ENCODE measurements at regions not wholly inside any gene's neighbourhood (a gene's known extent, or its start where the extent isn't known, plus 50 kb on each side); places are given as distances from the start of the nearest gene placed in this dataset.

DNA sequence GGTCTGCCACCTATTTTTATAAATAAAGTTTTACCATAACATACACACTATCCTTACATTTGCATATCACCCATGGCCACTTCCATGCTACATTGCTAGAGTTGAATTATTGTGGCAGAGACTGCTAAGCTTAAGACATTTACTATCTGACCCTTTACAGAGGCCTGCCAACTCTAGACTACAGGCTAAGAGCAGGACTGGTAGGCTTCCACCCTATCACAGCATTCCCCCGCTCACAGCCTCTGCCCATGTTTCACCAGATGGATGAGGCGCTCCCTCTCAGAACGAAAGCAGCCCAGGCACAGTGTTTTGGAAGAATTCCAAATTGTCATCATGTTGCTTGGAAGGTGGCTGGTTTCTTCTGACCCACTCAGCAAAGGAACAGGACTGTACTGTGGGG lies 91.7 kb upstream of the SLC35G4 start:
- Histone ChIP-seq H3K27ac (ENCODE audit: low read depth in 1 of 2, low read length in 2 of 2) (no peak overlapping the region), H3K36me3 (ENCODE audit: insufficient read depth, low read length) (no peaks in the 10 kb centered on the region), H3K4me1 (ENCODE audit: insufficient read depth, low read length) (no peaks in the 10 kb centered on the region), H3K4me3 (ENCODE audit: low read length) (no peak overlapping the region), H3K27me3 (ENCODE audit: control insufficient read depth in 1 of 2, insufficient read depth in 2 of 2, low read length in 2 of 2) (no peaks in the 10 kb centered on the region), H3K9me3 (ENCODE audit: control insufficient read depth in 1 of 2, insufficient read depth in 1 of 2, low read length in 2 of 2) (no peaks in the 10 kb centered on the region)
- H3K27ac Mint-ChIP-seq = no peak overlapping the region
- H3K4me1 Mint-ChIP-seq (ENCODE audit: low read depth) = no peaks in the 10 kb centered on the region
- DNase-seq (no peak), ATAC-seq (ENCODE audit: poor library complexity) (no peak)
- no peaks in the 10 kb centered on the region for H3K36me3 Mint-ChIP-seq (ENCODE audit: low read depth)
- CTCF ChIA-PET = no interaction called here
- intact Hi-C loops (cut with DNase I, micrococcal nuclease) = no loop called here
- TF ChIP-seq, protein P1, sequence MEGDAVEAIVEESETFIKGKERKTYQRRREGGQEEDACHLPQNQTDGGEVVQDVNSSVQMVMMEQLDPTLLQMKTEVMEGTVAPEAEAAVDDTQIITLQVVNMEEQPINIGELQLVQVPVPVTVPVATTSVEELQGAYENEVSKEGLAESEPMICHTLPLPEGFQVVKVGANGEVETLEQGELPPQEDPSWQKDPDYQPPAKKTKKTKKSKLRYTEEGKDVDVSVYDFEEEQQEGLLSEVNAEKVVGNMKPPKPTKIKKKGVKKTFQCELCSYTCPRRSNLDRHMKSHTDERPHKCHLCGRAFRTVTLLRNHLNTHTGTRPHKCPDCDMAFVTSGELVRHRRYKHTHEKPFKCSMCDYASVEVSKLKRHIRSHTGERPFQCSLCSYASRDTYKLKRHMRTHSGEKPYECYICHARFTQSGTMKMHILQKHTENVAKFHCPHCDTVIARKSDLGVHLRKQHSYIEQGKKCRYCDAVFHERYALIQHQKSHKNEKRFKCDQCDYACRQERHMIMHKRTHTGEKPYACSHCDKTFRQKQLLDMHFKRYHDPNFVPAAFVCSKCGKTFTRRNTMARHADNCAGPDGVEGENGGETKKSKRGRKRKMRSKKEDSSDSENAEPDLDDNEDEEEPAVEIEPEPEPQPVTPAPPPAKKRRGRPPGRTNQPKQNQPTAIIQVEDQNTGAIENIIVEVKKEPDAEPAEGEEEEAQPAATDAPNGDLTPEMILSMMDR (IDR thresholded peaks at IDR 0.05) = no peak
- no peaks in the 10 kb centered on the region for H3K9me3 Mint-ChIP-seq
- no peak overlapping the region for H3K4me3 Mint-ChIP-seq
- no peaks in the 10 kb centered on the region for H3K27me3 Mint-ChIP-seq
- POLR2A ChIA-PET = no interaction called here

DNA sequence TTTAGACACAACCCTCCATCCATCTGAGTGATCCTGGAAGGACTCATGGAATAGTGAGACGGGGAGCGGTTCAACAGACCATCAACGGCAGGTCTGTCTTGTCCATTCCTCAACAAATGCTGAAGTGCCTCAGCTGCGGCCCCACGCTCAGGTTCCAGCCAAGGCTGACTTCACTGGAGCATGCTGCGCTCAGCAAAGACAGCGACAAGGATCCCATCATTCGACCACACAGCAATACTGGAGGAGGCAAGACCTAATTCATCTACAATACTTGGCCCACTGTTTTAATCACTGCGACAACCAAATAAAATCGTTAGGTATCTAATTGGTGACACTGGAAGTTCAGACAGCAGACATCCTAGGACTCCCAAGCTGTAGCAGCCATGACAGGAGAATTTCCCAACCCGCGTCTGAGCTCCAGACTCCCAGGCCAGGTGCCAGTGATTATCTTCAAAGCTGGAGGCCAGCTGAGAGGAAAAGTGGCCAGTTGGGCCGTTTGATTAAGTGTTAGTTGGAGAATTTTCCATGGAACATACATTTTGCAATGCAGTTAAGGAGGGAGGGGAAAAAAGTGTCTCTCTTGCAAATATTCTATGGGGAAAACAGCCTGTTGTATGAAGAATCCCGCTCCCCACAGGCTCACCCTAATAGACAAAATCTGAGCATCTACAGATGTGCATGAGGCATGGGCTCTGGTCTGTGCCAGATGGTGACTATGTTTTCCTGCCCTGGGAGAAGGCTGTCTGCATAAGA lies 92.5 kb upstream of the SLC35G4 start:
- no peaks in the 10 kb centered on the region for H3K36me3 Mint-ChIP-seq (ENCODE audit: low read depth)
- intact Hi-C loops (cut with DNase I, micrococcal nuclease) = no loop called here
- ATAC-seq (ENCODE audit: poor library complexity) (no peak), DNase-seq (no peak)
- Histone ChIP-seq H3K27ac (ENCODE audit: low read depth in 1 of 2, low read length in 2 of 2) (no peak overlapping the region), H3K36me3 (ENCODE audit: insufficient read depth, low read length) (no peaks in the 10 kb centered on the region), H3K9me3 (ENCODE audit: control insufficient read depth in 1 of 2, insufficient read depth in 1 of 2, low read length in 2 of 2) (no peaks in the 10 kb centered on the region), H3K27me3 (ENCODE audit: control insufficient read depth in 1 of 2, insufficient read depth in 2 of 2, low read length in 2 of 2) (no peaks in the 10 kb centered on the region), H3K4me1 (ENCODE audit: insufficient read depth, low read length) (no peaks in the 10 kb centered on the region), H3K4me3 (ENCODE audit: low read length) (no peak overlapping the region)
- H3K4me3 Mint-ChIP-seq = no peak overlapping the region
- POLR2A ChIA-PET = no interaction called here
- no peaks in the 10 kb centered on the region for H3K27me3 Mint-ChIP-seq
- H3K4me1 Mint-ChIP-seq (ENCODE audit: low read depth) = no peaks in the 10 kb centered on the region
- no peaks in the 10 kb centered on the region for H3K9me3 Mint-ChIP-seq
- TF ChIP-seq, protein P1 (IDR thresholded peaks at IDR 0.05) = no peak
- no peak overlapping the region for H3K27ac Mint-ChIP-seq
- CTCF ChIA-PET = no interaction called here

GRCh38 chr18:11514267-11514666 lies 95.1 kb upstream of the SLC35G4 start:
- CTCF ChIA-PET = no interaction called here
- Histone ChIP-seq H3K4me1 (ENCODE audit: insufficient read depth, low read length) (no peaks in the 10 kb centered on the region), H3K27me3 (ENCODE audit: control insufficient read depth in 1 of 2, insufficient read depth in 2 of 2, low read length in 2 of 2) (no peaks in the 10 kb centered on the region), H3K4me3 (ENCODE audit: low read length) (no peak overlapping the region), H3K27ac (ENCODE audit: low read depth in 1 of 2, low read length in 2 of 2) (no peak overlapping the region), H3K36me3 (ENCODE audit: insufficient read depth, low read length) (no peaks in the 10 kb centered on the region), H3K9me3 (ENCODE audit: control insufficient read depth in 1 of 2, insufficient read depth in 1 of 2, low read length in 2 of 2) (no peaks in the 10 kb centered on the region)
- Mint-ChIP-seq H3K4me3 (no peak overlapping the region), H3K9me3 (no peaks in the 10 kb centered on the region), H3K4me1 (ENCODE audit: low read depth) (no peaks in the 10 kb centered on the region), H3K27me3 (no peaks in the 10 kb centered on the region), H3K27ac (no peak overlapping the region), H3K36me3 (ENCODE audit: low read depth) (no peaks in the 10 kb centered on the region)
- no peak for DNase-seq
- POLR2A ChIA-PET = no interaction called here
- no peak for ATAC-seq (ENCODE audit: poor library complexity)
- intact Hi-C loops (cut with DNase I, micrococcal nuclease) = no loop called here
- TF ChIP-seq, protein P1 (IDR thresholded peaks at IDR 0.05) = no peak
